Natural killer cell (primary cell): ENCODE measurements at regions not wholly inside any gene's neighbourhood (a gene's known extent, or its start where the extent isn't known, plus 50 kb on each side); places are given as distances from the start of the nearest gene placed in this dataset.
"Not testable (repeated sequence)": the region's sequence is repeated elsewhere in the genome, so short reads cannot be mapped to it uniquely, and the experiment has no call there.

Experiments used
- ATAC-seq, 3 donors: fragments of 150-1000 bp in 2 of 3; fragments of 200-7000 bp in 1 of 3; cut with Tn5 transposase; 1 replicate in 1 of 3; 2 replicates in 2 of 3; pipeline ENCODE4 v1.10.0; 2021; ENCODE audit warnings: mild to moderate bottlenecking in 2 of 3, moderate library complexity in 2 of 3
- DNase-seq, 2 donors: peaks; one replicate each; pipeline versions ENCODE4 v3.0.0 to v3.0.0-alpha.2; 2013 to 2021; ENCODE audit warnings: mixed read lengths in 1 of 2
- H3K27ac ChIP-seq: one replicate; pipeline ENCODE4 v1.5.1; 2013; ENCODE audit warnings: mild to moderate bottlenecking, low read length
- H3K27me3 ChIP-seq: one replicate; pipeline ENCODE4 v1.6.1; 2013; ENCODE audit warnings: low read length; ENCODE audit not compliant: control insufficient read depth, insufficient read depth
- H3K36me3 ChIP-seq: one replicate; pipeline ENCODE4 v1.6.1; 2013; ENCODE audit warnings: low read length; ENCODE audit not compliant: control insufficient read depth, insufficient read depth
- H3K4me1 ChIP-seq: one replicate; pipeline ENCODE4 v1.6.1; 2013; ENCODE audit warnings: low read length; ENCODE audit not compliant: control insufficient read depth, insufficient read depth
- H3K4me3 ChIP-seq: one replicate; pipeline ENCODE4 v1.5.1; 2013; ENCODE audit warnings: low read length
- H3K9me3 ChIP-seq: one replicate; pipeline ENCODE4 v1.6.1; 2013; ENCODE audit warnings: low read length; ENCODE audit not compliant: control insufficient read depth, insufficient read depth
- H3K27ac Mint-ChIP-seq, 2 donors: one replicate each; pipeline ENCODE4 v1.8.0; 2022; ENCODE audit warnings: mild to moderate bottlenecking in 2 of 2, mixed read lengths in 2 of 2, moderate library complexity in 1 of 2
- H3K27me3 Mint-ChIP-seq, 2 donors: one replicate each; pipeline ENCODE4 v1.8.0; 2022; ENCODE audit warnings: low read depth in 2 of 2, mixed read lengths in 2 of 2
- H3K36me3 Mint-ChIP-seq: one replicate; pipeline ENCODE4 v1.8.0; 2022; ENCODE audit warnings: mixed read lengths
- H3K4me1 Mint-ChIP-seq, 2 donors: one replicate each; pipeline ENCODE4 v1.8.0; 2022; ENCODE audit warnings: mixed read lengths in 2 of 2
- H3K4me3 Mint-ChIP-seq: one replicate; pipeline ENCODE4 v1.8.0; 2022; ENCODE audit warnings: mild to moderate bottlenecking, moderate library complexity, mixed read lengths
- H3K9me3 Mint-ChIP-seq, 2 donors: one replicate each; pipeline ENCODE4 v1.8.0; 2022; ENCODE audit warnings: mixed read lengths in 2 of 2
- CTCF ChIP-seq: fragments of 200-600 bp; IDR thresholded peaks from one replicate; pipeline ENCODE4 v1.8.0; 2022; ENCODE audit warnings: antibody characterized with exemption
- WGBS: methylation state at CpG from one replicate; pipeline ENCODE4 v1.1.7; 2013; ENCODE audit warnings: missing lambda C conversion rate; ENCODE audit not compliant: insufficient coverage; 5-methylcytosine and 5-hydroxymethylcytosine counted together
- intact Hi-C: fragments of 100-400 bp; cut with micrococcal nuclease; formaldehyde crosslinking; loops from one replicate; pipeline ENCODE4 v1.14.2; 2022

GRCh38 chr2:8508766-8509165 is 173.1 kb upstream of the ID2 start:
- Mint-ChIP-seq H3K4me1 (peaks cover 26 to 39% of the 10 kb centered on the region in 2 donors), H3K9me3 (no peaks in the 10 kb centered on the region), H3K27me3 (no peaks in the 10 kb centered on the region), H3K36me3 (no peaks in the 10 kb centered on the region), H3K27ac (no peak overlapping the region), H3K4me3 (no peak overlapping the region)
- ATAC-seq = no peak
- Histone ChIP-seq H3K27ac (no peak overlapping the region), H3K36me3 (no peaks in the 10 kb centered on the region), H3K27me3 (no peaks in the 10 kb centered on the region), H3K4me3 (no peak overlapping the region), H3K9me3 (peaks cover 5% of the 10 kb centered on the region), H3K4me1 (peaks cover 45% of the 10 kb centered on the region)
- intact Hi-C loops = no loop called here
- no peak for TF ChIP-seq CTCF
- 100% methylated on average over 5 of the region's 5 CpGs for WGBS
- DNase-seq = no peak

GRCh38 chr2:8509621-8510020 is 172.2 kb upstream of the ID2 start:
- H3K27me3 ChIP-seq = no peaks in the 10 kb centered on the region
- no peaks in the 10 kb centered on the region for H3K27me3 Mint-ChIP-seq
- intact Hi-C loops = no loop called here

GRCh38 chr2:8510055-8510454 is 171.8 kb upstream of the ID2 start:
- H3K4me3 Mint-ChIP-seq, ATAC-seq, H3K9me3 ChIP-seq, H3K4me3 ChIP-seq, H3K36me3 Mint-ChIP-seq, H3K27me3 Mint-ChIP-seq, DNase-seq, H3K27ac ChIP-seq, H3K27me3 ChIP-seq, H3K36me3 ChIP-seq, intact Hi-C loops, H3K9me3 Mint-ChIP-seq: not testable (repeated sequence)
- H3K4me1 ChIP-seq = peaks cover 58% of the 10 kb centered on the region
- H3K4me1 Mint-ChIP-seq = peaks cover 36 to 52% of the 10 kb centered on the region in 2 donors
- peak overlapping the region; percentile 88 to 94 for H3K27ac Mint-ChIP-seq
- 97% methylated on average over 4 of the region's 4 CpGs for WGBS

More at GRCh38 chr2:8509621-8510020, 172.2 kb upstream of the ID2 start:
- Histone ChIP-seq H3K27ac (no peak overlapping the region), H3K4me1 (peaks cover 54% of the 10 kb centered on the region), H3K9me3 (peaks cover 9% of the 10 kb centered on the region), H3K4me3 (no peak overlapping the region), H3K36me3 (no peaks in the 10 kb centered on the region)
- peak overlapping the region; percentile 88 to 94 for H3K27ac Mint-ChIP-seq
- no peak overlapping the region for H3K4me3 Mint-ChIP-seq
- 81% methylated on average over 2 of the region's 2 CpGs for WGBS
- no peak for TF ChIP-seq CTCF
- H3K9me3 Mint-ChIP-seq = no peaks in the 10 kb centered on the region
- no peak for DNase-seq
- no peaks in the 10 kb centered on the region for H3K36me3 Mint-ChIP-seq
- peaks cover 31 to 47% of the 10 kb centered on the region in 2 donors for H3K4me1 Mint-ChIP-seq
- no peak for ATAC-seq

GRCh38 chr2:8510519-8510918 is 171.3 kb upstream of the ID2 start:
- ATAC-seq = no peak
- DNase-seq = no peak
- Mint-ChIP-seq H3K9me3 (no peaks in the 10 kb centered on the region), H3K36me3 (no peaks in the 10 kb centered on the region), H3K27me3 (no peaks in the 10 kb centered on the region), H3K4me3 (no peak overlapping the region), H3K4me1 (peaks cover 40 to 56% of the 10 kb centered on the region in 2 donors), H3K27ac (peak overlapping the region; percentile 88 to 94)
- no peak for TF ChIP-seq CTCF
- H3K4me1 ChIP-seq = peaks cover 60% of the 10 kb centered on the region
- peak overlapping the region; percentile 92 for H3K27ac ChIP-seq
- 77% methylated on average over 3 of the region's 3 CpGs for WGBS
- H3K9me3 ChIP-seq = peaks cover 9% of the 10 kb centered on the region
- no peak overlapping the region for H3K4me3 ChIP-seq
- intact Hi-C loops = no loop called here
- H3K27me3 ChIP-seq = no peaks in the 10 kb centered on the region
- H3K36me3 ChIP-seq = no peaks in the 10 kb centered on the region
